Left ventricle myocardium inferior (tissue), 1 donor: ENCODE measurements at regions not wholly inside any gene's neighbourhood (a gene's known extent, or its start where the extent isn't known, plus 50 kb on each side); places are given as distances from the start of the nearest gene placed in this dataset.

Experiments used
- DNase-seq: peaks from one replicate; pipeline ENCODE4 v3.0.0-alpha.2; 2020
- H3K27ac ChIP-seq: fragments of 200-600 bp; replicated peaks from 2 replicates; pipeline ENCODE4 v1.8.0; 2021
- H3K27me3 ChIP-seq: fragments of 200-600 bp; 2 replicates; pipeline ENCODE4 v1.8.0; 2021; ENCODE audit warnings: low read depth
- H3K36me3 ChIP-seq: fragments of 200-600 bp; 2 replicates; pipeline ENCODE4 v1.8.0; 2021
- H3K4me1 ChIP-seq: fragments of 200-600 bp; 2 replicates; pipeline ENCODE4 v1.8.0; 2021
- H3K4me3 ChIP-seq: fragments of 200-600 bp; 2 replicates; pipeline ENCODE4 v1.8.0; 2021; ENCODE audit warnings: mild to moderate bottlenecking, moderate library complexity
- H3K9me3 ChIP-seq: fragments of 200-600 bp; replicated peaks from 2 replicates; pipeline ENCODE4 v1.8.0; 2021
- intact Hi-C: fragments of 100-400 bp; cut with micrococcal nuclease; formaldehyde crosslinking; loops from one replicate; pipeline ENCODE4 v1.11.0; 2022
- TF ChIP-seq, protein P1 (sequence below): fragments of 200-600 bp; IDR thresholded peaks from 2 replicates; pipeline ENCODE4 v1.8.0; 2021; ENCODE audit warnings: antibody characterized with exemption, mild to moderate bottlenecking, borderline replicate concordance
- donor health status: DM: no; HTN: yes; CAD: no; lungs with severe emphysema.

DNA sequence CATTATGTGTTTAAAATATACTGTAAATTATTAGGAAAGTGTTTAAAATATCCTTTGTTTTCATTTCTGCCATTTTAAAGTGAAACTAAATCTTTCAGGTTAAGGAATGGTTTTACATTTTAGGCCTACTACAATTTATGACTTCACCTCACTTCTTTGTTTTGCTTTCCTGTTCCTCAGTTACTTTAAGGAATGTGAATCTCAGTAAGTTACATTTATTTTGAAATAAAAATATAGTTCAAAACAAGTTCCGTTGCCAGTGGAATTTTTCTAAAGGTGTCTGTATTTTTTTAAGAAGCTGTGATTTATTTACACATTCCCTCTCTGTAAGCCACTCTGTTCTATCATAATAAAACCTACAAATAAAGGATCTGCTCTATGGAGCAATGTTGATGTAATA lies 630.9 kb upstream of the AGTR1 start:
- intact Hi-C loops: no loop called here
- TF ChIP-seq, protein P1, sequence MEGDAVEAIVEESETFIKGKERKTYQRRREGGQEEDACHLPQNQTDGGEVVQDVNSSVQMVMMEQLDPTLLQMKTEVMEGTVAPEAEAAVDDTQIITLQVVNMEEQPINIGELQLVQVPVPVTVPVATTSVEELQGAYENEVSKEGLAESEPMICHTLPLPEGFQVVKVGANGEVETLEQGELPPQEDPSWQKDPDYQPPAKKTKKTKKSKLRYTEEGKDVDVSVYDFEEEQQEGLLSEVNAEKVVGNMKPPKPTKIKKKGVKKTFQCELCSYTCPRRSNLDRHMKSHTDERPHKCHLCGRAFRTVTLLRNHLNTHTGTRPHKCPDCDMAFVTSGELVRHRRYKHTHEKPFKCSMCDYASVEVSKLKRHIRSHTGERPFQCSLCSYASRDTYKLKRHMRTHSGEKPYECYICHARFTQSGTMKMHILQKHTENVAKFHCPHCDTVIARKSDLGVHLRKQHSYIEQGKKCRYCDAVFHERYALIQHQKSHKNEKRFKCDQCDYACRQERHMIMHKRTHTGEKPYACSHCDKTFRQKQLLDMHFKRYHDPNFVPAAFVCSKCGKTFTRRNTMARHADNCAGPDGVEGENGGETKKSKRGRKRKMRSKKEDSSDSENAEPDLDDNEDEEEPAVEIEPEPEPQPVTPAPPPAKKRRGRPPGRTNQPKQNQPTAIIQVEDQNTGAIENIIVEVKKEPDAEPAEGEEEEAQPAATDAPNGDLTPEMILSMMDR: no peak
- H3K4me3 ChIP-seq: no peak overlapping the region
- H3K27ac ChIP-seq: no peak overlapping the region
- no peaks in the 10 kb centered on the region for H3K4me1 ChIP-seq
- H3K9me3 ChIP-seq: no peaks in the 10 kb centered on the region
- no peaks in the 10 kb centered on the region for H3K27me3 ChIP-seq
- no peaks in the 10 kb centered on the region for H3K36me3 ChIP-seq
- DNase-seq: no peak

DNA sequence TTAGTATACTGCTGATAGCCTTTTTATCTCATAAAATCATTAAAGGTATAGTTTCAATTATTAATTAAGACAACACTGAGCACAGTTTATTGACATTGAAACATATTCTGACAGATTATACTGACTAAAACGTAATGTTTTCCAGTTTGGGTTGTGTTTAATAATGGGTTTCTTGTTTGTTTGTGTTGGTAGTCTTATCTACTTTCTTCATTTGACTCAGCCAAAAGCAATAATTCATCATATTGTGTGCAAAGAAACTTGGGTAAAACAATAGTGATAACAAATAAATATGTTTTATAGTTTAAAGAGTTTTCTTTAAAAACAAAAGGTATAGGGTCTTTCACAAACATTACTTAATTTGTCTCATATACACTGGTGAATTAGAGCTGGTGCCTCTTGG lies 629.2 kb upstream of the AGTR1 start:
- Histone ChIP-seq H3K27ac (no peak overlapping the region), H3K4me1 (no peaks in the 10 kb centered on the region), H3K27me3 (no peaks in the 10 kb centered on the region), H3K4me3 (no peak overlapping the region), H3K9me3 (no peaks in the 10 kb centered on the region), H3K36me3 (no peaks in the 10 kb centered on the region)
- DNase-seq: no peak
- intact Hi-C loops: no loop called here
- TF ChIP-seq, protein P1: no peak

DNA sequence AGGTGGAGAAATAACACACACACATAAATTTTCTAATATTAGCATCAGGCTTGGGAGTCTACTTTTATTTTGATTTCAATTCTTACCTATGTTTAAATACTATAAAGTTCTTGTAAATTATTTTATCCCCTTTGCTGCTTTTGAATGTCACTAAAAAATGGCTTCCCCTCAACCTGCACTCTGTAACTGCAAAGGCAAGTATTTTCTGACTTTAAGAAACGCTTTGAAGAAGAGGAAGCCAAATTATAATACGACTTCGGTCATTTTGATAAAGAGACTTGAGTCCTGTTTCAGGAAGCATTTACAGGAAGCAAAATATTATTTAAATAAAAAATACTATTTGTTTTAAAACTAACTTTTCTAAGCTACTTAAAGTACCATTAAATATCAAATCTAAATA lies 627.7 kb upstream of the AGTR1 start:
- TF ChIP-seq, protein P1: no peak
- intact Hi-C loops: no loop called here
- no peak overlapping the region for H3K27ac ChIP-seq

DNA sequence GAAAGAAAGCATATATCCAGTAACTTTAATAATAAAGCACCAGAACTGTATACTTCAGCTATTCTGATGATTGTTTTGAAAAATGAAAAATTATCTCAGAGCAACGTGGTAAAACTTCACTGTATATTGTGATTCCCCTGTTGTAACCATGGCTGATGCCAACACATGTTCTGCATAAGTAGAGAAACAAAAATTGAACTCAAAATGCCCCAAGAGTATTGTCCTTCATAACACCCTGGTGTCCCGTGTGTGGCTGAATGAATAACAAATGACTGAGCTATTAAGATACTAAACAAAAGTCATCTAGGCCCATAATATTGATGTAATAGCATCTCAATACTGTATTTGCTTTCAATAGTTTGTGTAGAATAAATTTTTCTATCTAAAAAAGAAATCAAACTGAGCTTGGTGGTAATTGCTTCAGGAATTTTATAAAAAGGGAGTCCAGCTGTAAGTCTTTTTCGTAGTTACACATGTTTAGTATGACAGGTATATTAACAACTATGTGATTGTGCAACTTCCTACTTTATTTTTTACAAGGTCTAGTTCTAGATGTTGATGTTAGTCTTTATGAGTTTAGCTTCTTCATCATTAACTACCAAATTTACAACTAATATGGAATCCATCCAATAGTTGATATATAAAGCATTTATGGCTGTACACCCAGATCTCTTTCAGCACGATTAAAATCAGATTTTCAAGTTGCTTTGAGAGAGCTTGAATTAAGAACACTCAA lies 623.8 kb upstream of the AGTR1 start:
- Histone ChIP-seq H3K27me3 (no peaks in the 10 kb centered on the region), H3K27ac (no peak overlapping the region), H3K36me3 (no peaks in the 10 kb centered on the region), H3K4me3 (no peak overlapping the region), H3K9me3 (no peaks in the 10 kb centered on the region), H3K4me1 (no peaks in the 10 kb centered on the region)
- no peak for DNase-seq
- TF ChIP-seq, protein P1: no peak
- intact Hi-C loops: no loop called here

More for the DNA sequence above, 627.7 kb upstream of the AGTR1 start:
- Histone ChIP-seq H3K4me3 (no peak overlapping the region), H3K9me3 (no peaks in the 10 kb centered on the region), H3K4me1 (no peaks in the 10 kb centered on the region), H3K27me3 (no peaks in the 10 kb centered on the region), H3K36me3 (no peaks in the 10 kb centered on the region)
- no peak for DNase-seq

DNA sequence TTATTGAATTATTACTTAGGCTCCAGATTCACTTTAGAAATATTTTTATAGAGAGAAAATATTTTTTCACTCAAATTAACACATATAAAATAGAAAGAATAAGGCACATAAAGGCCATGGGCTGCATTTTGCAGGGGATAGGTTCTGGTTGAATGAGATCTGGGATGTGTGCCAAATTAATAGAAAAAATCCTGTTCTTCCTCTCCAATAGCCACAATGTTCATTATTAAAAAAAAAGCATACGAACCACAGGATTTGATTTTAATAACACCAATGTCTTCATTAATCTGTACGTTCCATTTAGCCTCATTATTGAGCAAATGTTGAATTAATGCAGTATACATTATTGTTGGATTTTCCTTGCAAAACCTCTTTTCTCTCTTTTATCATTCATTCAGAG lies 622.8 kb upstream of the AGTR1 start:
- H3K36me3 ChIP-seq: no peaks in the 10 kb centered on the region
- no peak overlapping the region for H3K27ac ChIP-seq
- H3K9me3 ChIP-seq: no peaks in the 10 kb centered on the region
- no peak for DNase-seq
- no peak overlapping the region for H3K4me3 ChIP-seq
- intact Hi-C loops: no loop called here
- H3K27me3 ChIP-seq: no peaks in the 10 kb centered on the region
- TF ChIP-seq, protein P1: no peak
- H3K4me1 ChIP-seq: no peaks in the 10 kb centered on the region
